NCI-H1048 (cell line): ENCODE measurements at regions not wholly inside any gene's neighbourhood (a gene's known extent, or its start where the extent isn't known, plus 50 kb on each side); places are given as distances from the start of the nearest gene placed in this dataset.

Source experiments
- DNase-seq: peaks from one replicate; lab custom pipeline; 2025; lab: John Stamatoyannopoulos, UW

- DNase-seq: no peak
Measured at GRCh38 chr13:106681536-106681935, 113.6 kb upstream of the ARGLU1 start.

GRCh38 chr13:106680796-106681472 is 113.0 kb upstream of the ARGLU1 start:
- no peak for DNase-seq

DNA sequence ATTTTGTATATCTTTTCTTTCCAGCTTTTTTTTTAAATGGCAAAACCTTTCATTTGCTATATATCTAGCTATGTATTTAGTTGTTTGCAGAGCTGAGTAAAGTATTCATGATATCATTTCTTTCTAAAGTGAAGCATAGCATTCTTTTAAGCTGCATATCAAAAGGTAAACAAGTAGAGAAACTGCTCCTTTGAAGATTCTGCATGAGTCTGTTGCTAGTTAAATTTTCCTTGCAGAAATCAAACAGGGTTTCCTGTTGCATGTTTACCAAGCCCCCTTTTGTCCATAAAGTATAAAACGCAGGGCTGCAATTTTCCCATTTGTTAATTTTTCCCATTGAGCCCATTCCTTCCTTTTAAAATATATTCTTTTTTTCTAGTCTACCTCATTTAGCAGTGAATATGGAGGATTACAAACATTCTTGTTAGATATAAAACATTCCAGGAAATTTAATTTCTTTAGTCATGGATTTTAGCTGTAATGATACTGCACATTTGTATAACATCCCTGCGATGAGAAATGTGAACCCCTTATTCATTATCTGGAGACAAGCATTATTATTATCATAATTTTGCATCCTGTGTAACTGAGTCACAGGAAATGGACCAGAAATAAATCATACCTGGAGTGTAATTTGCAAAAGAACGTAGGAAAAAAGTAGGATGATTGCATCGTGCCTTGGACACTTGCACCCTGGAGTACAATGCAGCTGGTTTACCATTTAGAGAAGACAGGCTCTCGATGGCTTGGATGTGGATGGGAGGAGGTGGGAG is 110.9 kb upstream of the ARGLU1 start:
- DNase-seq: no peak

DNA sequence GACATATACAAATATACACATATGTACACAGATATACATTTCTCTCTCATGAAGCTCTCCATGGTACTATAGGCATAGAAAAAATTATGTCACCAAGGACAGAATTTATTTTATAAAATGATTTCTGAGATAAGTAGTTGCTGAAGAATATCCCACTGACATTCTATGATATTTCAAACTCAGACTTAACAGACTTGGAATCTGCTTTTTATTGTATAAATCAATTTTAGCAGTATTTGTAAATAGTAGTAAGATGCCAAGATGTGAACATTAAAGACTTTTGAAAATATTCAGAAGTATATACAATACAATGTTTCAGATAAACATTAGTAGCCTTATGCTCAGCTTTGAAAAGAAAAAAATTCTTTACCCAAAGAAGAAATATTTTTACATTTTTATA is 107.4 kb upstream of the ARGLU1 start:
- DNase-seq: no peak

GRCh38 chr13:106660746-106661625 is 93.0 kb upstream of the ARGLU1 start:
- DNase-seq: no peak

- DNase-seq: no peak
Measured at GRCh38 chr13:106657104-106657503, 89.2 kb upstream of the ARGLU1 start.

DNA sequence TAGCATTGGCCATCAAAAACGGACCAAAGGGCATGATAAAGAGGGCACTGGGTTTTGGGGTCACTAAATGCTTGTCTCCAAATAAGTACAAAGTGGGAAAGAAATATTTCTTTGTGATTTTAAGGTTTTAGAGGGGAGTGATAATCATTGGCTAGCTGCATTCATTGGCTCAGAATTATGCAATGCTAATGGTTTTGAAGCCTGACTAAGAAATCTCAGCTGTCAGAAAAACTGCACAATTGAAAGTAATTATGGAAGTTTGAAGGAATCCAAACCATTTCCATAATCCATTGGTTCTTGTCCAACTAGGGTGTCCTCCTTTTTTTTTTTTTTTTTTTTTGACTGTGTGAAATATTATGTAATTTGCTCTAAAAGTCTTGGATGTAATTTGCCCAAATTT is 88.2 kb upstream of the ARGLU1 start:
- no peak for DNase-seq

GRCh38 chr13:106651442-106651841 is 83.5 kb upstream of the ARGLU1 start:
- DNase-seq: no peak

DNA sequence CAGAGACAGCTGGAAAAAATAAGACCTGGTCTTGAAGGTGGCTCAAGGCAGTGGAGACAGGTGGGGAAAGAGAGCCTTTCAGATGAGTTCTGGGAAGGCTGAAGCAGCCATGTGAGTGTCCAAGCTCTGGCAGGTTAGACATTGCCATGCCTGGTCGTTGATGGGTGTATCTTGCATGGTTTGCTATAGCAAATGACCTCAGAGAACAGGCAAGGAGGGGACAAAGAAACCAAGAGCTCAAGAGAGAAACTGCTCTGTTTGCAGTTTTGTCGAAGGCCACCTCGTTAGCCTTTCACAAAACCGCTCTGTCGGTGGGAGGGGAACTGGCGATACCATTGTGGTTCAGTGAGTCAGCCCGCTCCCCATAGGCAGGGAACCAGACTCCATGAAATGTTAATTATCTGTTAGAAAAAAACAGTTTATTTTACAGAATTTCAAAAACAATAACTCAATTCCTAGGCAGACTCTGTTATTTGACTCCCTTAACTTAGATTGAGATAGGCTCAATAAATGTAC is 82.8 kb upstream of the ARGLU1 start:
- DNase-seq: no peak

- no peak for DNase-seq
Measured at GRCh38 chr13:106649495-106649894, 81.6 kb upstream of the ARGLU1 start.

DNA sequence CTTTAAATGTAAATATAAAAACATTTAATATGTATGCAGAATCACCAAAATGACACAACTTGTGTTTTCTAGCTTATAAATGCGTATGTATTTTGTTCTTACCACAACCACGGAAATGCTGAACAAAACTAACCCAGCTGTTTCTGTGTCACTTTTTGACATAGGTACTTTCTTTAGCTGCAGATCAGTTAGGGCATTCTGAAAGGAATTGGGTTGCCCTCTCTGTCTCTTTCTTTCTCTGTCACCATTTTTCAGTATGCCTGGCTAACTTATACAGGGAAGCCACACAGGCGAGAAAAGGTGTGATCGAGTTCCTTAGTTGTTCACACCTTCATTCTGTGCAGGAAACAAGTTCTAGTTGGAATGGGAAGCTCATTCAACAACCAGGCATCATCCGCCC is 72.6 kb upstream of the ARGLU1 start:
- DNase-seq: no peak

GRCh38 chr13:106637519-106637918 is 69.6 kb upstream of the ARGLU1 start:
- DNase-seq: no peak

GRCh38 chr13:106636492-106636891 is 68.6 kb upstream of the ARGLU1 start:
- no peak for DNase-seq

DNA sequence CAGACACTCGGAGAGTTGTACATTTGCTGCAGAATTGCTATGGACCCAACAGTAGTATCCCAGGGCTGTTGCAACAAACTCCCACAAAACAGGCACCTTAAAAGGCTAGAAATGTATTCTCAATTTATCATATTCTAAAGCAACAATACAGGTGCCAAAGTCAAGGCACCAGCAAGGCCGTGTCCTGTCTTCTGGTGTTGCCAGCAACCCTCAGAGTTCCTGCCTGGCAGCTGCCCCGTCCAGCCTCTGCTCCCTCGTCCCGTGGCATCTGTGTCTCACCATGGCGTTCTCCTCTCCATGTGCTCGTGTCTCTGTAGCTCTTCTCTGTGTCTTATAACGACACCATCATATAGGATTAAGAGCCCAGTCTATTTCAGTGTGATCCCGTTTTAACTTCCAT is 67.7 kb upstream of the ARGLU1 start:
- no peak for DNase-seq

DNA sequence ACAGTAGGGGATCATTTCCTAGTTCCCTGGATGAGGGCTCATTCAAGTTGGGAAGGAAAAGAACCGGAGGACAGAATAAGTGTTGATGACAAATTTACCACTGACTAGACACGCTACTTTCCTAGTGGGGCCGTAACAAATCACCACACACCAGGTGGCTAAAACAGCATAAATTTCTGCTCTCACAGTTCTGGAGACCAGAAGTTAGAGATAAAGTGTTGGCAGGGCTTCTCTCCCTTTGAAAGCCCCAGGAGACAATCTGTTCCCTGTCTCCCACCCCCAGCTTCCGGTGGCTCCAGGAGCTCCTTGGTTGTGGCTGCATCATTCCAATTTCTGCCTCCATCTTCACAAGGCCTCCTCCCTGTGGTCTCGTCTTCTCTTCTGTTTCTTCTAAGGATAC is 65.4 kb upstream of the ARGLU1 start:
- no peak for DNase-seq

DNA sequence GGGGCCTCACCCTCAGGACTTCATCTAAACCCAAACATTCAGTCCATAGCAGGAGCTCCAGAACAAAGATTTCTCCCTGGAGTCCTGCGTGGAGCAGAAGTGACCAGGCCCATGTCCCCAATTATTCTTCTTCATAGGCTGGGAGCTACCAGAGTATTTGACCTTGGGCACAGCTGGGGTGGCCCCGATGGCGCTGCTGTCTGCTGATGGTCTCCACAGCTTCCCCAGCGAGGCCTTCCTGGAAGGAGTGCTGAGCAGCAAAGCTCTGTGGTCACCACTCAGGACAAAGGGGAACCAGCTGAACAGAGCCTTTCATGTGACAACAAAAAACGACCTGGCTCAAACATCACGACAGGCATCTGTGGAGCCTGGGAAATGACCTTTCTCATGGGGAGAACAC is 62.7 kb upstream of the ARGLU1 start:
- no peak for DNase-seq

- no peak for DNase-seq
Measured at GRCh38 chr13:106630162-106630561, 62.2 kb upstream of the ARGLU1 start.

- no peak for DNase-seq
Measured at GRCh38 chr13:106628936-106629659, 61.2 kb upstream of the ARGLU1 start.

GRCh38 chr13:106626473-106626872 is 58.5 kb upstream of the ARGLU1 start:
- no peak for DNase-seq

GRCh38 chr13:106625578-106625977 is 57.6 kb upstream of the ARGLU1 start:
- no peak for DNase-seq

DNA sequence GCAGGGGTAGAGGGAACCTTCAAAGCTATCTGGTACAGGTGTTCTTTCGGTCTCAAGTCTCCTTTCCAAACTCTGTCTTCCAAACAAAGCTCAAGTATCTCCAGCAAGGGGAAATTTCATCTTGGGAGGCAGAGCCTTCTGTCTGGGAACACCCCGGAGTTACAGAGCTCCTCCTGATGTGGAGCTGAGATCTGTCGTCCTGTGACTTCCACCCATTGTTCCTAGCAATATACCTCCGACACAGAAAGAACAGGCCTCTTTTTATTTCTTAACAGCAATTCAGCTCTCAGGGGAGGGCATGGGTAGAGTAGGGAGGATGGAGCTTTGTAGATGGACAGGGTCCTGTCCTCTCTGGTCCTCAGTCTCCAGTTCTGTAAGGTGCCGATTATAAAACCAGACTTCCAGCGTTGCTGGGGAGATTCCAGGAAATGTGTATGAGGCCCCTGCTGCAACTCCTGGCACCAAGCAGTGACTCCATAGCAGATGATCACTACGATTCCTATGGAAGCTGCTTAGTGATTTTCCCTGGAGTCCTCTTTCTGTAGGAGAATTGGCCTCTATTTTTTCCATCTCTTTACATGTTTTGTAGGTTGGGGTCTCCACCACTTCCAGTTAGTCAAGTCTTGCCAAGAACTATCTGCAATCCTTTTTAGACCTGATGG is 56.0 kb upstream of the ARGLU1 start:
- no peak for DNase-seq
